B cell (primary cell): ENCODE measurements at regions not wholly inside any gene's neighbourhood (a gene's known extent, or its start where the extent isn't known, plus 50 kb on each side); places are given as distances from the start of the nearest gene placed in this dataset.

Experiments
- ATAC-seq: fragments of 200-7000 bp; cut with Tn5 transposase; one replicate; pipeline ENCODE4 v1.10.0; 2021; ENCODE audit warnings: low read depth, mild to moderate bottlenecking, moderate number of reproducible peaks, moderate library complexity
- CTCF ChIA-PET: fragments of 350-600 bp; sonication (Branson Sonifier 250); formaldehyde crosslinking; loops from one replicate; lab custom pipeline; 2021; ENCODE audit warnings: antibody characterized with exemption, inconsistent platforms; lab: Charles Lee
- POLR2A ChIA-PET: fragments of 350-600 bp; sonication (Branson Sonifier 250); formaldehyde crosslinking; loops from one replicate; lab custom pipeline; 2021; ENCODE audit warnings: antibody characterized with exemption; lab: Charles Lee
- DNase-seq: peaks from one replicate; pipeline ENCODE4 v3.0.0; 2013
- H2AFZ ChIP-seq: 2 replicates; pipeline ENCODE4 v1.6.1; 2012; ENCODE audit warnings: mild to moderate bottlenecking, low read depth, low read length; ENCODE audit not compliant: insufficient read depth, poor library complexity, severe bottlenecking
- H3K27ac ChIP-seq, 2 donors: 1 replicate in 1 of 2; 2 replicates in 1 of 2; pipeline ENCODE4 v1.5.1; 2012 to 2013; ENCODE audit warnings: low read length in 2 of 2, mild to moderate bottlenecking in 2 of 2, moderate library complexity in 1 of 2
- H3K27me3 ChIP-seq, 4 experiments: fragments of 200-600 bp in 1 of 4; sonication (generic) in 1 of 4; replicated peaks in 1 of 4; 1 replicate in 2 of 4; 2 replicates in 2 of 4; pipeline versions ENCODE4 v1.6.1 to v1.7.0; 2013 to 2016; ENCODE audit warnings: low read length in 3 of 4, mild to moderate bottlenecking in 2 of 4, mixed read lengths in 1 of 4, moderate library complexity in 1 of 4; ENCODE audit not compliant: insufficient read depth in 4 of 4, control insufficient read depth in 3 of 4; ENCODE audit errors: control extremely low read depth in 1 of 4
- H3K36me3 ChIP-seq, 2 experiments: replicated peaks in 1 of 2; 1 replicate in 1 of 2; 2 replicates in 1 of 2; pipeline versions ENCODE4 v1.6.1 to v1.7.1; 2013; ENCODE audit warnings: low read length in 1 of 2; ENCODE audit not compliant: insufficient read depth in 2 of 2, control insufficient read depth in 1 of 2; ENCODE audit errors: control extremely low read depth in 1 of 2, extremely low read depth in 1 of 2
- H3K4me1 ChIP-seq, 2 donors: fragments of 200-600 bp in 1 of 2; sonication (generic) in 1 of 2; 1 replicate in 1 of 2; 2 replicates in 1 of 2; pipeline versions ENCODE4 v1.5.1 to v1.6.1; 2013 to 2017; ENCODE audit warnings: low read length in 2 of 2; ENCODE audit not compliant: control insufficient read depth in 2 of 2, insufficient read depth in 2 of 2
- H3K4me2 ChIP-seq: replicated peaks from 2 replicates; pipeline ENCODE3; 2012; ENCODE audit warnings: mild to moderate bottlenecking, low read depth, low read length; ENCODE audit not compliant: poor library complexity, severe bottlenecking
- H3K4me3 ChIP-seq, 5 experiments: fragments of 200-600 bp in 1 of 5; sonication (generic) in 1 of 5; 1 replicate in 3 of 5; 2 replicates in 2 of 5; pipeline versions ENCODE4 v1.5.1 to v1.7.0; 2011 to 2016; ENCODE audit warnings: low read length in 4 of 5, mild to moderate bottlenecking in 4 of 5, low read depth in 2 of 5, control low read depth in 1 of 5, moderate library complexity in 1 of 5; ENCODE audit not compliant: insufficient read depth in 1 of 5; ENCODE audit errors: control extremely low read depth in 1 of 5, extremely low read depth in 1 of 5
- H3K79me2 ChIP-seq: fragments of 200-600 bp; sonication (generic); one replicate; pipeline ENCODE4 v1.6.0; 2016; ENCODE audit warnings: low read length; ENCODE audit not compliant: control insufficient read depth, insufficient read depth
- H3K9ac ChIP-seq: fragments of 200-600 bp; sonication (generic); 2 replicates; pipeline ENCODE4 v1.6.1; 2017; ENCODE audit warnings: mild to moderate bottlenecking, low read length, moderate library complexity
- H3K9me3 ChIP-seq, 3 donors: one replicate each; pipeline versions ENCODE4 v1.6.1 to v1.7.1; 2013; ENCODE audit warnings: low read length in 2 of 3; ENCODE audit not compliant: control insufficient read depth in 2 of 3, insufficient read depth in 1 of 3; ENCODE audit errors: control extremely low read depth in 1 of 3
- H4K20me1 ChIP-seq: 2 replicates; pipeline ENCODE4 v1.6.0; 2012; ENCODE audit warnings: mild to moderate bottlenecking, low read length; ENCODE audit not compliant: insufficient read depth, control insufficient read depth, poor library complexity, severe bottlenecking
- H3K27ac Mint-ChIP-seq: one replicate; pipeline ENCODE4 v1.8.0; 2021; ENCODE audit warnings: mixed read lengths
- H3K27me3 Mint-ChIP-seq: one replicate; pipeline ENCODE4 v1.8.0; 2021; ENCODE audit warnings: mixed read lengths
- H3K4me1 Mint-ChIP-seq: one replicate; pipeline ENCODE4 v1.8.0; 2021; ENCODE audit warnings: mixed read lengths
- H3K4me3 Mint-ChIP-seq: one replicate; pipeline ENCODE4 v1.8.0; 2021; ENCODE audit warnings: mixed read lengths
- H3K9me3 Mint-ChIP-seq: one replicate; pipeline ENCODE4 v1.8.0; 2022; ENCODE audit warnings: mixed read lengths; ENCODE audit not compliant: insufficient read depth
- EZH2 ChIP-seq: IDR thresholded peaks from 2 replicates; pipeline ENCODE4 v1.6.1; 2012; ENCODE audit warnings: borderline replicate concordance, low read depth, mild to moderate bottlenecking, moderate library complexity, low read length; ENCODE audit not compliant: insufficient read depth, poor library complexity, severe bottlenecking
- WGBS: methylation state at CpG from one replicate; pipeline ENCODE4 v1.1.5; 2013; ENCODE audit warnings: missing lambda C conversion rate; ENCODE audit not compliant: insufficient coverage; 5-methylcytosine and 5-hydroxymethylcytosine counted together
- intact Hi-C: fragments of 100-400 bp; cut with micrococcal nuclease; formaldehyde crosslinking; loops from one replicate; pipeline ENCODE4 v1.10.0; 2022
- TF ChIP-seq, protein P1 (sequence below): fragments of 200-600 bp; IDR thresholded peaks from one replicate; pipeline ENCODE4 v1.8.0; 2022; ENCODE audit warnings: antibody characterized with exemption, mild to moderate bottlenecking

DNA sequence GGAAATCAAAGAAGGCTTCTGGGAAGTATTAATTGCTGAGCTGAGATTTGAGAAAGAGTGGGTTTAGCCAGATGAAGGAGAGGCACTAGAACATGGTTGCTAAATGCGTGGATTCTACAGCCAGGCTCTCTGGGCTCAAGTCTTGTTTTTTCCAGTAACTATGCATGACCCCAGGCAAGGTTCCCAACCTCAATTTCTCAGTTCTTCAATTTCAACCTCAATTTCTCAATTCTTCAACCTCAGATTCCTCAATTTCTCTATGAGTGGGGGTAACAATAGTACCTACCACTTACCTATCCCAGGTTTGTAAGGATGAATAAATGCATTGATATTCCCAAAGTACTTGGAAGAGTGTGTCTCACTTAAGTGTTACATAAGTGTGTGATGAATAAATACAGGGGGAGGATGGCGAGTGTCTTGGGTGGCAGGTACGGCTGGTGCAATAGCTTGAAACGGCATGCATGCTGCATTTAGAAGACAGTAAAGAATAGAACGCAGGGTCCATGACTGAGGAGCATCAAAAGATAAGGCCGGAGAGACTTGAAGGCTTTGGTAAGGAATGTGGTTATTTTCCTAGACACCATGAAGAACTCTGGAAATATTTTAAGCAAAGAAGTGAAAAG, 149.1 kb upstream of the ATP2B1 start:
- CTCF ChIA-PET: interaction anchor here (0.6 kb wide), 1 partner anchor 21 kb away, joined by 3 read pairs; no protein-coding TSS in a partner anchor
- 80% methylated on average over 6 of the region's 6 CpGs for WGBS
- Histone ChIP-seq H4K20me1 (no peaks in the 10 kb centered on the region), H3K9ac (no peak overlapping the region), H3K4me1 (peaks cover 57 to 59% of the 10 kb centered on the region in 2 donors), H3K4me3 (peak overlapping the region in 1 of 5 experiments; percentile 9), H3K4me2 (peak overlapping the region; percentile 23), H3K79me2 (no peaks in the 10 kb centered on the region), H3K9me3 (no peaks in the 10 kb centered on the region), H3K36me3 (no peaks in the 10 kb centered on the region), H2AFZ (no peak overlapping the region), H3K27ac (no peak overlapping the region), H3K27me3 (no peaks in the 10 kb centered on the region)
- DNase-seq (peak; percentile 37), ATAC-seq (peak; percentile 25)
- TF ChIP-seq, protein P1, sequence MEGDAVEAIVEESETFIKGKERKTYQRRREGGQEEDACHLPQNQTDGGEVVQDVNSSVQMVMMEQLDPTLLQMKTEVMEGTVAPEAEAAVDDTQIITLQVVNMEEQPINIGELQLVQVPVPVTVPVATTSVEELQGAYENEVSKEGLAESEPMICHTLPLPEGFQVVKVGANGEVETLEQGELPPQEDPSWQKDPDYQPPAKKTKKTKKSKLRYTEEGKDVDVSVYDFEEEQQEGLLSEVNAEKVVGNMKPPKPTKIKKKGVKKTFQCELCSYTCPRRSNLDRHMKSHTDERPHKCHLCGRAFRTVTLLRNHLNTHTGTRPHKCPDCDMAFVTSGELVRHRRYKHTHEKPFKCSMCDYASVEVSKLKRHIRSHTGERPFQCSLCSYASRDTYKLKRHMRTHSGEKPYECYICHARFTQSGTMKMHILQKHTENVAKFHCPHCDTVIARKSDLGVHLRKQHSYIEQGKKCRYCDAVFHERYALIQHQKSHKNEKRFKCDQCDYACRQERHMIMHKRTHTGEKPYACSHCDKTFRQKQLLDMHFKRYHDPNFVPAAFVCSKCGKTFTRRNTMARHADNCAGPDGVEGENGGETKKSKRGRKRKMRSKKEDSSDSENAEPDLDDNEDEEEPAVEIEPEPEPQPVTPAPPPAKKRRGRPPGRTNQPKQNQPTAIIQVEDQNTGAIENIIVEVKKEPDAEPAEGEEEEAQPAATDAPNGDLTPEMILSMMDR: no peak
- TF ChIP-seq EZH2: no peak
- Mint-ChIP-seq H3K9me3 (no peaks in the 10 kb centered on the region), H3K4me1 (peaks cover 61% of the 10 kb centered on the region), H3K27ac (peak overlapping the region; percentile 69), H3K4me3 (peak overlapping the region; percentile 24), H3K27me3 (no peaks in the 10 kb centered on the region)
- intact Hi-C loops: loop anchor here (2.0 to 5.0 kb wide), 3 partner anchors 101 to 395 kb away; no protein-coding TSS in a partner anchor
- POLR2A ChIA-PET: interaction anchor here (1.3 kb wide), 1 partner anchor 148 kb away, joined by 10 read pairs; no protein-coding TSS in a partner anchor

DNA sequence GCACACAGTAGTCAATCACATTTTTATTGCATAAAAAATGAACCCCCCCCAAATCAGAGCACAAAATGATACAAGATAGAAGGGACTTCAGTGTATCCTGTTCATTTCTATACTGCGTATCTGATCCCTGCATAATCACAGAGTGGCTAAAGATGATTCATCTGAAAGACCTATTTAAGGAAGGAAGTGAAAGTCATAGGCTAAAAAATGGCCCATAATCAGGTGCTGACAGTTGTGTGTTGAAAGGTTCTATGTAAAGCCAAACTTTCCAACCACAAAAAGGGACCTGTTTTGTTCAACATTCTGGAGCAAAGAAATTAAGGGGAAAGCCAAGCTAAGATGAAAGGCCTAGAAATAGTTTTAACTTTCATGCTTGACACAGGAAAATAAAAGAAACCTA, 147.8 kb upstream of the ATP2B1 start:
- H3K4me3 Mint-ChIP-seq: peak overlapping the region; percentile 64
- ChIA-PET POLR2A (interaction anchor here (0.7 to 1.2 kb wide), 3 partner anchors 24 to 203 kb away, joined by 3 to 4 read pairs (median 3); partner anchors contain the start of gene ATP2B1), CTCF (interaction anchor here (1.0 to 1.3 kb wide), 2 partner anchors 13 to 16 kb away, joined by 3 to 4 read pairs; no protein-coding TSS in a partner anchor)
- H3K27ac Mint-ChIP-seq: peak overlapping the region; percentile 76
- Histone ChIP-seq H3K9ac (peak overlapping the region; percentile 10), H3K27me3 (no peaks in the 10 kb centered on the region), H3K4me3 (peak overlapping the region in 1 of 5 experiments; percentile 21), H3K4me1 (peaks cover 45 to 46% of the 10 kb centered on the region in 2 donors), H3K27ac (no peak overlapping the region), H3K9me3 (no peaks in the 10 kb centered on the region), H3K4me2 (peak overlapping the region; percentile 57), H3K36me3 (no peaks in the 10 kb centered on the region), H4K20me1 (no peaks in the 10 kb centered on the region), H3K79me2 (no peaks in the 10 kb centered on the region), H2AFZ (peak overlapping the region; percentile 16)
- peak; percentile 71 for DNase-seq
- ATAC-seq: peak; percentile 88
- H3K9me3 Mint-ChIP-seq: no peaks in the 10 kb centered on the region
- TF ChIP-seq, protein P1: no peak
- no peak for TF ChIP-seq EZH2
- H3K4me1 Mint-ChIP-seq: peaks cover 50% of the 10 kb centered on the region
- no peaks in the 10 kb centered on the region for H3K27me3 Mint-ChIP-seq
- intact Hi-C loops: loop anchor here (1.0 to 5.0 kb wide), 4 partner anchors 71 to 396 kb away; no protein-coding TSS in a partner anchor
- no CpG with 5 or more reads among the region's 1 CpG for WGBS
